Lung (tissue), 11 donors: ENCODE measurements at regions not wholly inside any gene's neighbourhood (a gene's known extent, or its start where the extent isn't known, plus 50 kb on each side); places are given as distances from the start of the nearest gene placed in this dataset.
A peak's percentile ranks its signal among the peaks of the same experiment; 100 is the strongest.

Experiments
- ATAC-seq: fragments of 200-7000 bp; cut with Tn5 transposase; one replicate; pipeline ENCODE4 v1.9.1; 2020; ENCODE audit warnings: moderate number of reproducible peaks; ENCODE audit not compliant: insufficient read depth, low FRiP score
- DNase-seq, 3 donors: peaks; one replicate each; pipeline ENCODE4 v3.0.0-alpha.2; 2013 to 2017
- H3K27ac ChIP-seq, 2 donors: one replicate each; pipeline ENCODE4 v1.5.1; 2013; ENCODE audit warnings: mild to moderate bottlenecking in 2 of 2, moderate library complexity in 2 of 2, control low read depth in 1 of 2, inconsistent platforms in 1 of 2, low read depth in 1 of 2, low read length in 1 of 2
- H3K27me3 ChIP-seq, 3 donors: one replicate each; pipeline ENCODE4 v1.5.1; 2013; ENCODE audit warnings: low read length in 2 of 3; ENCODE audit not compliant: control insufficient read depth in 3 of 3, insufficient read depth in 3 of 3
- H3K36me3 ChIP-seq, 4 donors: one replicate each; pipeline ENCODE4 v1.5.1; 2013; ENCODE audit warnings: low read length in 4 of 4, mild to moderate bottlenecking in 1 of 4, moderate library complexity in 1 of 4; ENCODE audit not compliant: control insufficient read depth in 4 of 4, insufficient read depth in 4 of 4
- H3K4me1 ChIP-seq, 5 donors: one replicate each; pipeline ENCODE4 v1.5.1; 2013; ENCODE audit warnings: low read length in 5 of 5, mild to moderate bottlenecking in 2 of 5, moderate library complexity in 1 of 5; ENCODE audit not compliant: control insufficient read depth in 5 of 5, insufficient read depth in 5 of 5
- H3K4me3 ChIP-seq: one replicate; pipeline ENCODE4 v1.5.1; 2013; ENCODE audit warnings: mild to moderate bottlenecking, control low read depth, moderate library complexity
- H3K9ac ChIP-seq, 2 donors: one replicate each; pipeline ENCODE4 v1.5.1; 2013; ENCODE audit warnings: low read length in 2 of 2, control low read depth in 1 of 2; ENCODE audit not compliant: insufficient read depth in 1 of 2
- H3K9me3 ChIP-seq, 4 donors: one replicate each; pipeline ENCODE4 v1.5.1; 2013; ENCODE audit warnings: low read length in 3 of 4, mild to moderate bottlenecking in 1 of 4, moderate library complexity in 1 of 4; ENCODE audit not compliant: control insufficient read depth in 4 of 4, insufficient read depth in 3 of 4
- WGBS, 2 donors: extraction: QIAGEN DNeasy Blood & Tissue Kit; methylation state at CpG; one replicate each; pipeline ENCODE4 v1.1.7; 2013; 5-methylcytosine and 5-hydroxymethylcytosine counted together
- TF ChIP-seq, protein P1 (sequence below): IDR thresholded peaks from 2 replicates; pipeline ENCODE4 v1.5.1; 2012; ENCODE audit warnings: mild to moderate bottlenecking; ENCODE audit errors: control extremely low read depth, extremely low read depth
- donor health status: control.
- donor health status: control.
- donor health status: Bipolar disorder and iron deficiency.
- donor health status: healthy.
- donor health status: DM: yes; HTN: yes; CAD: no.

DNA sequence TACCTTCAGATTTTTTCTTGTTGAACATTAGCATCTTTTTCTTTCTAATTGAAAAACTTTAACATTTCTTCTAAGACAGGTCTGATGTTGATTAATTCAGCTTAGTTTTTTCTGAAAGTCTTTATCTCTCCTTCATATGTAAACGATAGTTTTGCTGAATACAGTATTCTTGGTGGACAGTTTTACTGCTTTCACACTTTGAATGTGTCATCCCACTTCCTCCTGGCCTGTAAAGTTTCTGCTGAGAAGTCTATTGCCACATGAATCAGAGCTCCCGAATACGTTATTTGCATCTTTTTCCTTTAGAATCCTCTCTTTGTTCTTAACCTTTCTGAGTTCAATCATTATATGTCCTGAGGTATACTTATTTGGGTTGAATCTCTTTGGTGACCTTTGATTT, 344.2 kb downstream of the OLFM3 start:
- DNase-seq: peak in 1 of 3 donors; percentile 8
- H3K9me3 ChIP-seq: peaks cover 0 to 7% (median under 1%) of the 10 kb centered on the region in 4 donors
- 89 to 91% methylated on average over 3 of the region's 3 CpGs for WGBS, 2 donors
- no peak for ATAC-seq
- H3K36me3 ChIP-seq: no peaks in the 10 kb centered on the region
- no peak overlapping the region for H3K27ac ChIP-seq
- no peaks in the 10 kb centered on the region for H3K27me3 ChIP-seq
- H3K9ac ChIP-seq: no peak overlapping the region
- TF ChIP-seq, protein P1, sequence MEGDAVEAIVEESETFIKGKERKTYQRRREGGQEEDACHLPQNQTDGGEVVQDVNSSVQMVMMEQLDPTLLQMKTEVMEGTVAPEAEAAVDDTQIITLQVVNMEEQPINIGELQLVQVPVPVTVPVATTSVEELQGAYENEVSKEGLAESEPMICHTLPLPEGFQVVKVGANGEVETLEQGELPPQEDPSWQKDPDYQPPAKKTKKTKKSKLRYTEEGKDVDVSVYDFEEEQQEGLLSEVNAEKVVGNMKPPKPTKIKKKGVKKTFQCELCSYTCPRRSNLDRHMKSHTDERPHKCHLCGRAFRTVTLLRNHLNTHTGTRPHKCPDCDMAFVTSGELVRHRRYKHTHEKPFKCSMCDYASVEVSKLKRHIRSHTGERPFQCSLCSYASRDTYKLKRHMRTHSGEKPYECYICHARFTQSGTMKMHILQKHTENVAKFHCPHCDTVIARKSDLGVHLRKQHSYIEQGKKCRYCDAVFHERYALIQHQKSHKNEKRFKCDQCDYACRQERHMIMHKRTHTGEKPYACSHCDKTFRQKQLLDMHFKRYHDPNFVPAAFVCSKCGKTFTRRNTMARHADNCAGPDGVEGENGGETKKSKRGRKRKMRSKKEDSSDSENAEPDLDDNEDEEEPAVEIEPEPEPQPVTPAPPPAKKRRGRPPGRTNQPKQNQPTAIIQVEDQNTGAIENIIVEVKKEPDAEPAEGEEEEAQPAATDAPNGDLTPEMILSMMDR: no peak
- no peak overlapping the region for H3K4me3 ChIP-seq
- no peaks in the 10 kb centered on the region for H3K4me1 ChIP-seq

DNA sequence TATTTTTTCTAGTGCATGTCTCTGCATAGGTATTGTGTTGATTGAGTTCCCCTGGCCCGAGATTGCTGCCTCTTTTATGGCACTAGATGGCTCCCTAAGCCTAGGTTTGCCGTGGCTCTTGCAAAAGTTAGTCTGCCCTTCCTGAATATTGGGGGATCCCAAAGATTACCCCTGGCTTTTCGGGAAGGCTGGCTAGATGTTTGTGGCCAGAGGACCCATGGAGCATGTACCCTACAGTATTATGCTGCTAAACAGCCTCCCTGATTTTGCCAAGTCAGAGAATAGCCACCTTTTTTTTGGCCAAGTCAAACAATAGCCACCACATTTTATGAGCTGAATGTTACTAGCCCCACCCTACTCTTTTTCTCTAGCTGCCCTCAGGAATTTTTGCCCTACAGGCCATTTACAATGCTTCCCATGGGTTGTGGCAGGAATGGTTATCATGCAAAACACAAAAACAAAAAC, 343.2 kb downstream of the OLFM3 start:
- Histone ChIP-seq H3K9me3 (peaks cover 0 to 7% (median under 1%) of the 10 kb centered on the region in 4 donors), H3K36me3 (no peaks in the 10 kb centered on the region), H3K27ac (no peak overlapping the region), H3K9ac (no peak overlapping the region), H3K4me1 (no peaks in the 10 kb centered on the region), H3K4me3 (no peak overlapping the region), H3K27me3 (no peaks in the 10 kb centered on the region)
- WGBS, 2 donors: 13% methylated on average over 3 of the region's 3 CpGs
- ATAC-seq (no peak), DNase-seq (peak in 1 of 3 donors; percentile 4)
- TF ChIP-seq, protein P1: no peak

DNA sequence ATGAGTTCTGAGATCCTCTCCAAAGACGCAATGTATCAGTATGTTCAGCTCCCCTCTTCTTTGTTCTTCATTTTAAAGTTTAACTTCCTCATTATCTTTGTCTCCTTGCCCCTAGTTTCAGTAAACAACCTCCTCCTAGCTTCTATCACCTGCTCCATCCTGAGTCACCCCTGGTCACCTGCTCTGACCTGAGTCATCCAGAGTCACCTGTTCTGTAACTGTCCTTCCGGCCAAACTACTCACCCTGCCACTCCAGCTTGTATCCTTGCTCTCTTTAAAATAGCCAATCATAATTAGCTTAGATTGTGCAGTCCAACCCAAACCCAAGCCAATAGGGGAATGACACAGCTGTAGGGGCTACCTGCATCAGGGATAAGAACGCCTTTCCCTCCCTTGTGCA, 332.0 kb downstream of the OLFM3 start:
- no peak for DNase-seq
- Histone ChIP-seq H3K9ac (no peak overlapping the region), H3K27ac (no peak overlapping the region), H3K4me3 (no peak overlapping the region), H3K27me3 (no peaks in the 10 kb centered on the region), H3K9me3 (peaks cover 0 to 8% (median 2%) of the 10 kb centered on the region in 4 donors), H3K4me1 (peaks cover 0 to 1% (median 0%) of the 10 kb centered on the region in 5 donors), H3K36me3 (no peaks in the 10 kb centered on the region)
- 88 to 91% methylated on average over 3 of the region's 3 CpGs for WGBS, 2 donors
- TF ChIP-seq, protein P1: no peak
- no peak for ATAC-seq

DNA sequence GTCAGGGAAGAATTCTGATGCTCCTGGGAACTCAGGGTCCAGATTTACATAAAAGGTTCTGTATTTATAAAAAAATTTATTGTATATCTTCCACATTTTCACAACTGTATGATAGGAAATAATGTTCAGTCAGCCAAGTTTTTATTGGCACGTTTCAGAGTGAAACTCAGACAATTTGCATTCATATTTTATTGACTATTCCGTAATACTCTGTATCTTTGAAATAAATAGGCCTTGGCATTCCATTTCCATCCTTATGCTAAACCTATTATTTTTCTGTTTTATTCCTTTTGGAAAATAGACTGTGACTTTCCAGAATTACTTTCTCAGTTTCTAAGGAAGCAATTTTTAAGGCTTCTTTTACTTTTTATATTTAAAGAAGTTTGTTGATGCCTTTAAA, 329.0 kb downstream of the OLFM3 start:
- Histone ChIP-seq H3K4me1 (no peaks in the 10 kb centered on the region), H3K27me3 (no peaks in the 10 kb centered on the region), H3K36me3 (no peaks in the 10 kb centered on the region), H3K9me3 (peaks cover 0 to 3% (median 2%) of the 10 kb centered on the region in 4 donors), H3K27ac (no peak overlapping the region), H3K9ac (no peak overlapping the region), H3K4me3 (no peak overlapping the region)
- WGBS, 2 donors: 65 to 86% methylated on average over 2 of the region's 2 CpGs
- ATAC-seq: no peak
- DNase-seq: no peak
- TF ChIP-seq, protein P1: no peak
